Keratinocyte (primary cell): ENCODE measurements at regions not wholly inside any gene's neighbourhood (a gene's known extent, or its start where the extent isn't known, plus 50 kb on each side); places are given as distances from the start of the nearest gene placed in this dataset.

ENCODE experiments used
- DNase-seq: peaks from one replicate; pipeline ENCODE4 v3.0.0-alpha.2; 2011; ENCODE audit warnings: low read depth, missing footprints, low spot score
- FAIRE-seq: peaks from 2 replicates; lab custom pipeline; 2011; peaks lifted over from hg19 to GRCh38; lab: Jason Lieb, UNC
- H2AFZ ChIP-seq: 2 replicates; pipeline ENCODE4 v1.6.0; 2012; ENCODE audit warnings: low read length, control low read depth, inconsistent platforms; ENCODE audit not compliant: control insufficient read depth
- H3K27ac ChIP-seq: 2 replicates; pipeline ENCODE4 v1.5.1; 2011; ENCODE audit warnings: low read length; ENCODE audit not compliant: control insufficient read depth, insufficient read depth
- H3K27me3 ChIP-seq: 3 replicates; pipeline ENCODE4 v1.6.0; 2011; ENCODE audit warnings: low read length; ENCODE audit not compliant: control insufficient read depth, insufficient read depth; ENCODE audit errors: extremely low read depth
- H3K36me3 ChIP-seq, 2 experiments: 2 replicates in 1 of 2; 3 replicates in 1 of 2; pipeline ENCODE4 v1.5.1; 2011; ENCODE audit warnings: low read length in 2 of 2, mild to moderate bottlenecking in 1 of 2; ENCODE audit not compliant: control insufficient read depth in 2 of 2, insufficient read depth in 2 of 2; ENCODE audit errors: extremely low read depth in 1 of 2
- H3K4me1 ChIP-seq: 3 replicates; pipeline ENCODE4 v1.5.1; 2011; ENCODE audit warnings: low read length; ENCODE audit not compliant: control insufficient read depth, insufficient read depth; ENCODE audit errors: extremely low read depth
- H3K4me2 ChIP-seq: 3 replicates; pipeline ENCODE4 v1.6.0; 2011; ENCODE audit warnings: low read depth, low read length; ENCODE audit not compliant: control insufficient read depth, insufficient read depth; ENCODE audit errors: extremely low read depth
- H3K4me3 ChIP-seq, 3 experiments: fragments of 200-600 bp in 1 of 3; sonication (generic) in 1 of 3; 2 replicates in 2 of 3; 3 replicates in 1 of 3; pipeline ENCODE4 v1.5.1; 2011 to 2016; ENCODE audit warnings: low read length in 3 of 3, mild to moderate bottlenecking in 3 of 3, control low read depth in 2 of 3, inconsistent platforms in 1 of 3, low read depth in 1 of 3, mixed read lengths in 1 of 3, mixed run types in 1 of 3, moderate library complexity in 1 of 3; ENCODE audit not compliant: control insufficient read depth in 2 of 3, insufficient read depth in 2 of 3; ENCODE audit errors: extremely low read depth in 1 of 3
- H3K79me2 ChIP-seq: 2 replicates; pipeline ENCODE4 v1.6.0; 2012; ENCODE audit warnings: low read length; ENCODE audit not compliant: control insufficient read depth, insufficient read depth
- H3K9ac ChIP-seq: 3 replicates; pipeline ENCODE4 v1.6.0; 2011; ENCODE audit warnings: low read length; ENCODE audit not compliant: control insufficient read depth, insufficient read depth; ENCODE audit errors: extremely low read depth
- H3K9me1 ChIP-seq: 3 replicates; pipeline ENCODE4 v1.6.0; 2011; ENCODE audit warnings: low read length; ENCODE audit not compliant: control insufficient read depth, insufficient read depth; ENCODE audit errors: extremely low read depth
- H3K9me3 ChIP-seq: 2 replicates; pipeline ENCODE4 v1.5.1; 2012; ENCODE audit warnings: low read depth, low read length; ENCODE audit not compliant: control insufficient read depth
- H4K20me1 ChIP-seq: 3 replicates; pipeline ENCODE4 v1.6.0; 2011; ENCODE audit warnings: low read length; ENCODE audit not compliant: control insufficient read depth, insufficient read depth; ENCODE audit errors: extremely low read depth
- EZH2 ChIP-seq: IDR thresholded peaks from one replicate; pipeline ENCODE4 v1.6.1; 2012; ENCODE audit warnings: inconsistent platforms, mild to moderate bottlenecking, low read length, moderate library complexity
- dilution Hi-C: fragments of 300-500 bp; cut with MboI; formaldehyde crosslinking; loops from one replicate; pipeline ENCODE4 v1.7.0; 2020; ENCODE audit warnings: low sequenced_read_pairs; ENCODE audit not compliant: extremely low pct_ligation_motif_present
- TF ChIP-seq, protein P1 (sequence below), 3 experiments: IDR thresholded peaks in 1 of 3; conservative IDR thresholded peaks in 1 of 3; optimal IDR thresholded peaks in 1 of 3; 2 replicates in 2 of 3; 3 replicates in 1 of 3; pipeline versions ENCODE3 to v1.5.1; 2011; ENCODE audit warnings: low read length in 3 of 3, mild to moderate bottlenecking in 3 of 3, moderate library complexity in 2 of 3, control low read depth in 1 of 3, inconsistent platforms in 1 of 3; ENCODE audit not compliant: insufficient read depth in 2 of 3; ENCODE audit errors: extremely low read depth in 1 of 3

GRCh38 chr11:70579316-70579955 is 181.1 kb downstream of the CTTN start:
- Histone ChIP-seq H3K4me1 (no peaks in the 10 kb centered on the region), H2AFZ (no peak overlapping the region), H3K79me2 (no peaks in the 10 kb centered on the region), H3K9ac (no peak overlapping the region), H3K27me3 (no peaks in the 10 kb centered on the region), H3K9me3 (peaks cover 7% of the 10 kb centered on the region), H3K4me2 (no peak overlapping the region), H3K27ac (no peak overlapping the region), H3K4me3 (no peak overlapping the region), H4K20me1 (no peaks in the 10 kb centered on the region), H3K9me1 (no peaks in the 10 kb centered on the region), H3K36me3 (no peaks in the 10 kb centered on the region)
- FAIRE-seq, result no peak
- TF ChIP-seq, protein P1, sequence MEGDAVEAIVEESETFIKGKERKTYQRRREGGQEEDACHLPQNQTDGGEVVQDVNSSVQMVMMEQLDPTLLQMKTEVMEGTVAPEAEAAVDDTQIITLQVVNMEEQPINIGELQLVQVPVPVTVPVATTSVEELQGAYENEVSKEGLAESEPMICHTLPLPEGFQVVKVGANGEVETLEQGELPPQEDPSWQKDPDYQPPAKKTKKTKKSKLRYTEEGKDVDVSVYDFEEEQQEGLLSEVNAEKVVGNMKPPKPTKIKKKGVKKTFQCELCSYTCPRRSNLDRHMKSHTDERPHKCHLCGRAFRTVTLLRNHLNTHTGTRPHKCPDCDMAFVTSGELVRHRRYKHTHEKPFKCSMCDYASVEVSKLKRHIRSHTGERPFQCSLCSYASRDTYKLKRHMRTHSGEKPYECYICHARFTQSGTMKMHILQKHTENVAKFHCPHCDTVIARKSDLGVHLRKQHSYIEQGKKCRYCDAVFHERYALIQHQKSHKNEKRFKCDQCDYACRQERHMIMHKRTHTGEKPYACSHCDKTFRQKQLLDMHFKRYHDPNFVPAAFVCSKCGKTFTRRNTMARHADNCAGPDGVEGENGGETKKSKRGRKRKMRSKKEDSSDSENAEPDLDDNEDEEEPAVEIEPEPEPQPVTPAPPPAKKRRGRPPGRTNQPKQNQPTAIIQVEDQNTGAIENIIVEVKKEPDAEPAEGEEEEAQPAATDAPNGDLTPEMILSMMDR (optimal IDR thresholded peaks at IDR 0.05 in 1 of 3, IDR thresholded peaks at IDR 0.05 in 1 of 3, conservative IDR thresholded peaks at IDR 0.05 in 1 of 3; ENCODE audit: extremely low read depth in 1 of 3, insufficient read depth in 2 of 3, low read length in 3 of 3), result no peak
- no peak for TF ChIP-seq EZH2
- dilution Hi-C loops, result no loop called here
- no peak for DNase-seq

- Histone ChIP-seq H3K4me3 (no peak overlapping the region), H3K36me3 (no peaks in the 10 kb centered on the region), H3K4me2 (no peak overlapping the region), H3K9me1 (no peaks in the 10 kb centered on the region), H3K79me2 (no peaks in the 10 kb centered on the region), H3K27me3 (no peaks in the 10 kb centered on the region), H3K27ac (no peak overlapping the region), H2AFZ (no peak overlapping the region), H4K20me1 (no peaks in the 10 kb centered on the region), H3K9me3 (peaks cover 9% of the 10 kb centered on the region), H3K9ac (no peak overlapping the region), H3K4me1 (no peaks in the 10 kb centered on the region)
- FAIRE-seq, result no peak
- TF ChIP-seq, protein P1 (optimal IDR thresholded peaks at IDR 0.05 in 1 of 3, IDR thresholded peaks at IDR 0.05 in 1 of 3, conservative IDR thresholded peaks at IDR 0.05 in 1 of 3; ENCODE audit: extremely low read depth in 1 of 3, insufficient read depth in 2 of 3, low read length in 3 of 3), result no peak
- no peak for TF ChIP-seq EZH2
- dilution Hi-C loops, result no loop called here
- DNase-seq, result no peak
Measured at GRCh38 chr11:70580036-70580805, 181.9 kb downstream of the CTTN start.
